Large intestine (tissue), 3 donors: ENCODE measurements at regions not wholly inside any gene's neighbourhood (a gene's known extent, or its start where the extent isn't known, plus 50 kb on each side); places are given as distances from the start of the nearest gene placed in this dataset.

Experiments used
- DNase-seq, 2 donors: peaks; one replicate each; pipeline versions ENCODE4 v3.0.0 to v3.0.0-alpha.2; 2013
- H3K27ac ChIP-seq: one replicate; pipeline ENCODE4 v1.5.1; 2013; ENCODE audit warnings: low read length
- H3K27me3 ChIP-seq: 2 replicates; pipeline ENCODE4 v1.6.1; 2013; ENCODE audit warnings: low read length; ENCODE audit not compliant: control insufficient read depth, insufficient read depth
- H3K36me3 ChIP-seq: 2 replicates; pipeline ENCODE4 v1.6.1; 2013; ENCODE audit warnings: low read length; ENCODE audit not compliant: control insufficient read depth, insufficient read depth
- H3K4me1 ChIP-seq: one replicate; pipeline ENCODE4 v1.6.1; 2013; ENCODE audit warnings: low read length; ENCODE audit not compliant: control insufficient read depth, insufficient read depth
- H3K4me3 ChIP-seq: one replicate; pipeline ENCODE4 v1.5.1; 2013; ENCODE audit warnings: low read length
- H3K9me3 ChIP-seq: one replicate; pipeline ENCODE4 v1.6.1; 2013; ENCODE audit warnings: mild to moderate bottlenecking, low read depth, low read length, moderate library complexity; ENCODE audit not compliant: control insufficient read depth
- WGBS: methylation state at CpG from one replicate; pipeline ENCODE4 v1.1.5; 2013; ENCODE audit warnings: low lambda C conversion rate; ENCODE audit not compliant: insufficient coverage; 5-methylcytosine and 5-hydroxymethylcytosine counted together

DNA sequence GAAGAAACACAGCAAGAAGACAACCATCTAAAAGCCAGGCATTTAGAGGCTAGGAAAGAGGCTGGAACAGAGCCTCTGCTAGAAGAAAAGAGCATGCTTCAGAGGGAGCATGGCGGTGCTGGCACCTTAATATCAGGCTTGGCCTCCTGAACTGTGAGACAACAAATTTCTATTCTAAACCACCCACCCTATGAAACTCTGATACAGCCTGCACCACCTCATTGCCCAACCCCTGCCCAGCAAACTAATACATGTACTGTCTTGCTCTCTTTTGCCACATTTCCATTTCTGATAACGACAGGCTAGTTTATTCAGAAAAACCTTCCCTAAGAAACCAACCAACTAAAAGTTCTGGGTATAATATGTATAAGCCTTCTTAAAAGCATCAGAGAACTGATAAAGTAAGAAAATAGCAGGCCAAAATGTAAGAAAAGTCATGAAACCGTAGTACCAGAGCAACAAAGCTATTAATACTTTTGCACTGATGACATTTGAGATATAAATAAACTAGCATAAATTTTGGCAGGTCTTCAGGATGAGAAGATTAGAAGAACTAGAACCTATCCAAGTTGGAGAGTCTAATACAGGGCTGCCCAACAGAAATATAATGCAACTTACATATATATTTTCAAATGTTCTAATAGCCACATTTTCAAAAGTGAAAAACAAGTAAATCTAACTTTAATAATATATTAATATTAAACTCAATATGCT, 184.7 kb upstream of the HSF2 start:
- H3K27ac ChIP-seq, result no peak overlapping the region
- WGBS, result no CpG with 5 or more reads among the region's 3 CpGs
- H3K27me3 ChIP-seq, result no peaks in the 10 kb centered on the region
- no peaks in the 10 kb centered on the region for H3K4me1 ChIP-seq
- no peaks in the 10 kb centered on the region for H3K9me3 ChIP-seq
- no peak overlapping the region for H3K4me3 ChIP-seq
- H3K36me3 ChIP-seq, result no peaks in the 10 kb centered on the region
- DNase-seq, result no peak

DNA sequence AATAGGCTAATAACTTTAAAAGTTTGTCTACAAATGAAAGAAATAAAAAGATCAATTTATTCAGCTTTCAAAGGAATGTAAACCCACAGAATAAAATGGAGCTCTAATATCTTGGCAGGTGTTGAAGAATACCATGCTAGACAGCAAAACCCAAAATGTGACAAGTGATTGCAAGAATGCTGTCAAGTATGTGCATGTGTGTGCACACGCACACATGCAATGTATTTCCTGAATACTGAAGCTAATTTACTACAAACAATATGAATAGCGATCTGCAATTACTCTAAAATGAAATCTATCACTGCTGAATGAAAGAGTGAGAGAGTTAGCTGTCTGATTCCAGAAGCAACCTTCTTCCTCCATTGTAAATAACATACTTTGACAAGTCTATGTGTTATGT, 179.2 kb upstream of the HSF2 start:
- Histone ChIP-seq H3K4me1 (no peaks in the 10 kb centered on the region), H3K27me3 (no peaks in the 10 kb centered on the region), H3K36me3 (no peaks in the 10 kb centered on the region), H3K4me3 (no peak overlapping the region), H3K9me3 (no peaks in the 10 kb centered on the region), H3K27ac (no peak overlapping the region)
- no peak for DNase-seq
- 80% methylated on average over 1 of the region's 2 CpGs for WGBS

DNA sequence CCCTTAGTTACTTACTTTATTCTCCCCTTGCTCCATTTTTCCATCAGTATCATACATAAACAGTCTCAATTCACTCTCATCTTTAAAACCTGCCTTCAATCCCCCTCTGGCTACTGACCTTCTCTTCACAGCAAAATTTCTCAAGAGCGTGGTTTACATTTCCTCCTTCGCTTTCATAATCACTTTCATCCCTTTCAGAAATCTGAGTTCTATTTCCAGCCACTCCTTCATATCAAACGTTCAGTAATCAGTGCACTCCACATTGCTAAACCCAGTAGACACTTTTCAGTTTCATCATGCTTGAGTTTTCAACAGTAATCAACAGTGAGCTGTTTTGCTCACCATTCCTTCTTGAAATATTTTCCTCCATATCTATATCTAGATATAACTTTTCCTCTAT, 176.7 kb upstream of the HSF2 start:
- DNase-seq, result no peak
- H3K4me1 ChIP-seq, result no peaks in the 10 kb centered on the region
- no peak overlapping the region for H3K4me3 ChIP-seq
- H3K36me3 ChIP-seq, result no peaks in the 10 kb centered on the region
- H3K9me3 ChIP-seq, result no peaks in the 10 kb centered on the region
- no peaks in the 10 kb centered on the region for H3K27me3 ChIP-seq
- 84% methylated on average over 3 of the region's 3 CpGs for WGBS
- H3K27ac ChIP-seq, result no peak overlapping the region

DNA sequence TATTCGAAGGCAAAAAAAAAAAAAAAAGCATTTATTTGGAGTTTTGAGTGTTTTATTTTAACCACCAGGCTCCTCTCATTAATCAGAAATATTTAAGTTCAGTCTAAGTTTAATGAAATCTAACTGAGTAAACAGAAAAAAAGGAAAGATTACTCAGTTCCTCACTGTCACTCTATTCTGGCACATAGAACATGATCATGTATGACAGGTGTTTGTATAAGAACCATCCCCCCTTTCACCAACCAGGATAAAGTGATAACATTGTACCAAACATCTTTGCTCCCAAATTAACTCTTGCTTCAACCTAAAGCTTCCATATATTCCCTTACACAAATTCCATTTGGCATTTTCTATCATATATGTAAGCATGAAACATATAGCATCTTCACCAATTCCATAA, 176.2 kb upstream of the HSF2 start:
- no peaks in the 10 kb centered on the region for H3K27me3 ChIP-seq
- no peak for DNase-seq
- 60% methylated on average over 1 of the region's 1 CpG for WGBS
- H3K4me3 ChIP-seq, result no peak overlapping the region
- H3K27ac ChIP-seq, result no peak overlapping the region
- H3K36me3 ChIP-seq, result no peaks in the 10 kb centered on the region
- no peaks in the 10 kb centered on the region for H3K4me1 ChIP-seq
- H3K9me3 ChIP-seq, result no peaks in the 10 kb centered on the region

DNA sequence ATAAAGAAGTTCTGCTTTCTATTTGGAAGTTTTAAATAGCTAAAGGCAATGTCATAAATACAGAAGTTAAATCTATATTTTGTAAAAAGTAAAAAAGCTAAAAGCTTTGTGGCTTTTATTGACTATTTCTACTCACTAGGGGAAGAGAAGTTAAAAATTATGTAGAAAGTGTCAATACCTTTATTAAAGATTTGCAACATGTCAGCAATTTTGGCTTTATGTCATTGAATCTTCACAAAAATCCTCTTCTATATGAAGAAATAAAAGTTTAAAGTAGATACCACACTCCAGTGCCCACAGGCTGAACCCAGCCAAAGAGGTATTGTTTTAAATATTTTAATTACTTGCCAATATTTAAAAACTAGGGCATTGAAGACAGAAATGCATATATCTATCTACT, 160.6 kb upstream of the HSF2 start:
- Histone ChIP-seq H3K27ac (no peak overlapping the region), H3K4me3 (no peak overlapping the region), H3K27me3 (no peaks in the 10 kb centered on the region), H3K36me3 (no peaks in the 10 kb centered on the region), H3K9me3 (no peaks in the 10 kb centered on the region), H3K4me1 (no peaks in the 10 kb centered on the region)
- DNase-seq, result no peak

DNA sequence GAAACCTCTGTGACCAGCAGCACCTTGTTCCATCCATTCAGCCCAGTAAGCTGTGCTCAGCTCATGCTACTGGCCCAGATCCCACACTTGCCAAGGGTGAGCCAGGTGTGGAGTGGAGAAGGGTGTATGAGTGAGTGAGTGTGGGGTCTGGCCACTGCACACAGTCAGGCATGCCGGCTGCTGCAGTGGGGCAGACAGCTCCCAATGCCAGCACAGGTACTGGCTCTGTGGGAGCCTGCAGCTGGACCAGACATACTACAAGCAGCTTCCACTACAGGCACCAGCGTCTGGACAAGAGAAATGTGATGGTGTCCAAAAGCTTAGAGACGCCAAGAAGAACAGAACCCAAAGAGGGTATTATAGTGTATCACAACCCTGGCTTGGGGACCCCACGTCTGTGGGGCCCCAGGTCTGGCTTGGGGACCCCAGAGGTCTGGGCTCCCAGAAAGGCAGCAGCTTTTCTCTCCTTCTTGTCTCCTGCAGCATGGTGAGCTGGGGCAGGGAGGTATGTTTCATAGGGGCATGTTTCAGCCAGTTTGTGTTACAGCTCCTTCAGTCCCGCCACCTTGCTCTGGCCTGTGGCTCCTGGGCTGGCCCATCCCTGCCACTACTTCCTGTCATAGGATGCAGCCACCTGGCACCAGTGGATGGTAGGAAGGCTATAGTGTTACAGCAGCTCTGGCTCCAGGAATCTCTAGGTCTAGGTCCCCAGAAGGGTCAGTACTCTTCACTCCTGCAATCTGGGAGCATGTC, 152.4 kb upstream of the HSF2 start:
- no peaks in the 10 kb centered on the region for H3K27me3 ChIP-seq
- H3K27ac ChIP-seq, result no peak overlapping the region
- no peak for DNase-seq
- no peaks in the 10 kb centered on the region for H3K4me1 ChIP-seq
- WGBS, result no CpG with 5 or more reads among the region's 5 CpGs
- peaks cover 19% of the 10 kb centered on the region for H3K9me3 ChIP-seq
- H3K36me3 ChIP-seq, result no peaks in the 10 kb centered on the region
- no peak overlapping the region for H3K4me3 ChIP-seq

DNA sequence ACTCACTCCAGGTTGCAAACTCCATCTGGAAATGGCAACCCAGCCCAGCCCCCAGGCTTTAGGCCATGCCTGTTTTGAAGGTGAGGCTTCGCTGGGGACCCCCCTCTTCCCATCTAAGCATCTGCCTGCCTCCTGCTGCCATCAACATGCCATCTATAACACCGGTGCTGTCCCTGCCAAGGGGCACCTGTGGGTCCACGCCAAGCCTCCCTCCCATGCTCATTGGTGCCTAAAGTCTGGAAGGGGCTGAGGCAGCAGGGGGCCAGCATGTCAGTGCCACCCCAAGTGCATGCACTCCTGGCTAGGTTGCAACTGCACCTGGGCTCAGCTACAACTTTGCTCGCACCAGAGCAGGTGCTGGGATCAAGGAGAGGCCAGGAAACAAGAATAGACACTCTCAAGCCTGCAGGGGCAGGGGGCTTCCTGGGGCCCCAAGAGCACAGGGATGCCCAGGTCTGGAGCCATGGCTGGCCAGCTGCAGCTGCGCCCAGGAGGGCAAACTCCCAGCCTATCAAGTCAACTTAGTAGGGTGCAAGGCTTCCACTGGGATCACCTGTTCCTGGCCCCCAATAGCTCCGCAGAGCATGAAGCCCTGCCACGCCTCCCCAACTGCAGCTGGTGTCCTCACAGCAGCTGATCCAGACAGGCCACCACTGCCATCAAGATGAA, 151.3 kb upstream of the HSF2 start:
- H3K9me3 ChIP-seq, result peaks cover 19% of the 10 kb centered on the region
- no CpG with 5 or more reads among the region's 7 CpGs for WGBS
- no peak for DNase-seq
- H3K4me1 ChIP-seq, result no peaks in the 10 kb centered on the region
- H3K36me3 ChIP-seq, result no peaks in the 10 kb centered on the region
- H3K27ac ChIP-seq, result no peak overlapping the region
- H3K4me3 ChIP-seq, result no peak overlapping the region
- H3K27me3 ChIP-seq, result no peaks in the 10 kb centered on the region

DNA sequence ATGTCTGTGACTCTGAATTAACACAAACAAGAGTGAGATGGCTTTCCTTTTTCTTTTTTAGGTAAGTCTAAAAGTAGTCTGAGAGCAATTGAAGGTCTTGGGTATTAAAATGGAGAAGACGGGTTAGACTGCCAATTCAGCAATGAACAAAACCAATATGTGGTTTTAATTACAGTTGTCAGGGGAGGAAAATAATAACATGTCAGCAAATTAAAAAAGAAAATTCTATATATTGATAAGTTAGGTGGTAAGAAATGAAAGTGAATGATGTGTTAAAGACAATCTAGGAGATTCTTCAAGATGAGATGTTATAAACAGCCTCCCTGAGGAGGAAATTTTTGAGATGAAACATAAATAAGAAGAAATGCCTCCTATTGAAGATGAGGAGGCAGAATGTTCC, 150.6 kb upstream of the HSF2 start:
- no peaks in the 10 kb centered on the region for H3K36me3 ChIP-seq
- WGBS, result 0% methylated on average over 1 of the region's 1 CpG
- H3K4me3 ChIP-seq, result no peak overlapping the region
- H3K9me3 ChIP-seq, result peaks cover 19% of the 10 kb centered on the region
- no peak overlapping the region for H3K27ac ChIP-seq
- H3K4me1 ChIP-seq, result no peaks in the 10 kb centered on the region
- DNase-seq, result no peak
- no peaks in the 10 kb centered on the region for H3K27me3 ChIP-seq

DNA sequence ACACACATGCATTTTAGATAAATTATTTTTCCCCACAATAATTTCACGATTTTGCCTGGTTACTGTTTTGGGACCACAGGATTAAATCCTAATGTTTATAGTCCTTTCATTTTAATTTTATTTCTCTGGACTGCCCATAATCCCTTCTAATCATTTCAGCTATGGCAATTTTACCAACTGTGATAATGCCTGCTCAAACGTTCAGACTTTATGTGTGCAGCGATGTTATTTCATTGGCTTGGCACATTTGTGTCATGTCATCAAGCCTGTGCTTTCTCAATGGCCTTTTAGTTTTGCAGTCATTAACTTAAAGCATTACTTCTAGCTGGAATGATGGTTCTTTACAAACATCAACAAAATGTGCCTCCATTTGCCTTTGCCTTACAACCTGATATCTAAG, 140.6 kb upstream of the HSF2 start:
- 86% methylated on average over 1 of the region's 3 CpGs for WGBS
- no peak for DNase-seq

DNA sequence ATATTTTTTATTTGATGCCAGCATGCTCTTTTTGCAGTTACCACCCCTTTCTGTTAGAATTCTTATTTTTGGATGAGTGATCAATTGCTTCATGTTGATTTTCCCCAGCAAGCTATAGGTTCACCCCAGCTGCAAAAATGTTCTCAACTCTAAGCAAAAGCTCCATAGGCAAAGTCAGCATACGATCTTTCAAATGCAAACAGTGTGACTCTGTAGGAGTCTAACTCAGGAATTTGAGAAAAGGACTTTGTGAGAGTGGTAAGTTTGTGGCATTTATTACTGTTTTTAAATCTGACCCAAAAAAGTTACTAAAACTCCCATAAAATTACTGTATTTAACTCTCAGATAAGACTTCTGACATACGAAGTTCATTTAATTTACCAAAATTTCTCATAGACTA, 134.9 kb upstream of the HSF2 start:
- no peaks in the 10 kb centered on the region for H3K9me3 ChIP-seq
- H3K27ac ChIP-seq, result no peak overlapping the region
- no peak overlapping the region for H3K4me3 ChIP-seq
- DNase-seq, result no peak
- no peaks in the 10 kb centered on the region for H3K4me1 ChIP-seq
- H3K36me3 ChIP-seq, result no peaks in the 10 kb centered on the region
- no peaks in the 10 kb centered on the region for H3K27me3 ChIP-seq
- 100% methylated on average over 1 of the region's 2 CpGs for whole genome bisulfite sequencing

More for the DNA sequence above, 140.6 kb upstream of the HSF2 start:
- H3K4me3 ChIP-seq, result no peak overlapping the region
- H3K9me3 ChIP-seq, result no peaks in the 10 kb centered on the region
- no peaks in the 10 kb centered on the region for H3K4me1 ChIP-seq
- no peak overlapping the region for H3K27ac ChIP-seq
- no peaks in the 10 kb centered on the region for H3K36me3 ChIP-seq
- no peaks in the 10 kb centered on the region for H3K27me3 ChIP-seq
